Uterus (tissue), 3 donors: ENCODE measurements at regions not wholly inside any gene's neighbourhood (a gene's known extent, or its start where the extent isn't known, plus 50 kb on each side); places are given as distances from the start of the nearest gene placed in this dataset.

Source experiments
- DNase-seq, 2 donors: peaks; one replicate each; pipeline ENCODE4 v3.0.0-alpha.2; 2019 to 2020
- H3K27ac ChIP-seq, 2 donors: fragments of 200-600 bp; sonication (generic); 1 replicate in 1 of 2; 2 replicates in 1 of 2; pipeline ENCODE4 v1.5.1; 2016 to 2018
- H3K27me3 ChIP-seq, 2 donors: fragments of 200-600 bp; sonication (generic); one replicate each; pipeline ENCODE4 v1.5.1; 2018 to 2019; ENCODE audit warnings: control low read depth in 1 of 2
- H3K36me3 ChIP-seq, 2 donors: fragments of 200-600 bp; sonication (generic); one replicate each; pipeline ENCODE4 v1.5.1; 2019; ENCODE audit warnings: control low read depth in 1 of 2
- H3K4me1 ChIP-seq, 2 donors: fragments of 200-600 bp; sonication (generic); one replicate each; pipeline ENCODE4 v1.5.1; 2018 to 2019; ENCODE audit warnings: control low read depth in 1 of 2
- H3K4me3 ChIP-seq, 2 donors: fragments of 200-600 bp; sonication (generic); 1 replicate in 1 of 2; 2 replicates in 1 of 2; pipeline ENCODE4 v1.5.1; 2018 to 2019; ENCODE audit warnings: mild to moderate bottlenecking in 1 of 2
- H3K9me3 ChIP-seq, 2 donors: fragments of 200-600 bp; sonication (generic); one replicate each; pipeline ENCODE4 v1.5.1; 2019; ENCODE audit warnings: control low read depth in 1 of 2
- POLR2A ChIP-seq, 2 donors: fragments of 450-650 bp; IDR thresholded peaks; one replicate each; pipeline ENCODE4 v1.6.1; 2016; ENCODE audit warnings: antibody characterized with exemption in 2 of 2, mild to moderate bottlenecking in 1 of 2, moderate library complexity in 1 of 2
- intact Hi-C: fragments of 100-400 bp; cut with DNase I; formaldehyde crosslinking; loops from one replicate; pipeline ENCODE4 v1.15.1; 2023; ENCODE audit warnings: low total_unique reads
- TF ChIP-seq, protein P1 (sequence below), 4 experiments: fragments of 200-600 bp in 2 of 4; fragments of 450-650 bp in 2 of 4; sonication (generic) in 2 of 4; IDR thresholded peaks; one replicate each; pipeline ENCODE4 v1.5.1; 2016 to 2019; ENCODE audit warnings: antibody characterized with exemption in 4 of 4, mild to moderate bottlenecking in 2 of 4, moderate library complexity in 1 of 4
- donor health status: DM: yes; HTN: yes; CAD: no.

DNA sequence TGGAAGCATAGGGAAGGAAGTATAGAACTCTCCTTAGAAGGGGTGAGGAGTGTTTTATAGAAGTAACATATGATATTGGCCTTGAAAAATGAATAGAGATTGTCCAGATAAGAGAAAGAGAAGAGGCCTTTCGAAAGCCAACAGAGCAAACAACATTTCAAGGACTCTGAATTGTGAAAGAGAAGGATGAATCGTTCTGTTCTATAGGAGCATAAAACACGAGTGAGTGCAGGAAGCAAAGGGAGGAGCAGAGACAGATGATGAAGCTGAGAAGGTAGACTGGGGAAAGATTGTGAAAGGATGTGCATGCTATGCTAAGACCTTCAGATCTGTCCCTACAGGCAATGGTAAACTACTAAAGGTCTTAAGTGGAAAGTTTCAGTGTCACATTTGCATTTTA is 271.0 kb downstream of the TMEM161B start:
- intact Hi-C loops = no loop called here
- Histone ChIP-seq H3K27me3 (no peaks in the 10 kb centered on the region), H3K36me3 (no peaks in the 10 kb centered on the region), H3K9me3 (no peaks in the 10 kb centered on the region), H3K4me1 (no peaks in the 10 kb centered on the region), H3K27ac (no peak overlapping the region), H3K4me3 (no peak overlapping the region)
- no peak for DNase-seq
- TF ChIP-seq, protein P1, sequence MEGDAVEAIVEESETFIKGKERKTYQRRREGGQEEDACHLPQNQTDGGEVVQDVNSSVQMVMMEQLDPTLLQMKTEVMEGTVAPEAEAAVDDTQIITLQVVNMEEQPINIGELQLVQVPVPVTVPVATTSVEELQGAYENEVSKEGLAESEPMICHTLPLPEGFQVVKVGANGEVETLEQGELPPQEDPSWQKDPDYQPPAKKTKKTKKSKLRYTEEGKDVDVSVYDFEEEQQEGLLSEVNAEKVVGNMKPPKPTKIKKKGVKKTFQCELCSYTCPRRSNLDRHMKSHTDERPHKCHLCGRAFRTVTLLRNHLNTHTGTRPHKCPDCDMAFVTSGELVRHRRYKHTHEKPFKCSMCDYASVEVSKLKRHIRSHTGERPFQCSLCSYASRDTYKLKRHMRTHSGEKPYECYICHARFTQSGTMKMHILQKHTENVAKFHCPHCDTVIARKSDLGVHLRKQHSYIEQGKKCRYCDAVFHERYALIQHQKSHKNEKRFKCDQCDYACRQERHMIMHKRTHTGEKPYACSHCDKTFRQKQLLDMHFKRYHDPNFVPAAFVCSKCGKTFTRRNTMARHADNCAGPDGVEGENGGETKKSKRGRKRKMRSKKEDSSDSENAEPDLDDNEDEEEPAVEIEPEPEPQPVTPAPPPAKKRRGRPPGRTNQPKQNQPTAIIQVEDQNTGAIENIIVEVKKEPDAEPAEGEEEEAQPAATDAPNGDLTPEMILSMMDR (IDR thresholded peaks at IDR 0.05) = no peak
- no peak for TF ChIP-seq POLR2A (IDR thresholded peaks at IDR 0.05)

DNA sequence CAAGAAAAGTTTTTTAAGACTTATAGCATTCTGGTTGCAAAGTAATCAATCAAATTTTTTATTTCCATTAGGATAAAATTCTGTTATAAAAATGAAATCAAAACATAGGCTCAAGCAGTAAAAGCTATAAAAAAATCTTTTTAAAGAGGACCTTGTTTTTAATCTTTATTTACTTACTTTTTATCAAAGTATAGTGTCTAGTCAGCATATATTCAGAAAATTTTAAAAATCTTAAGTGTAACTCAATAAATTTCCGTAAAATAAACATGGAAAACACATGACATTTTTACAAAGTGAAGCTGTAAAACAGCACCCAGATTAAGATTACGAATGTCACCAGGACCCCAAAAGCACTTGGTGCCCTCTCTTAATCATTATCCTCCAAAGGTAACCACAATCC is 302.4 kb downstream of the TMEM161B start:
- no peak for TF ChIP-seq POLR2A (IDR thresholded peaks at IDR 0.05)
- TF ChIP-seq, protein P1 (IDR thresholded peaks at IDR 0.05) = no peak
- DNase-seq = no peak
- no peaks in the 10 kb centered on the region for H3K9me3 ChIP-seq
- H3K4me3 ChIP-seq = no peak overlapping the region
- H3K27me3 ChIP-seq = no peaks in the 10 kb centered on the region
- no peaks in the 10 kb centered on the region for H3K36me3 ChIP-seq
- H3K4me1 ChIP-seq = no peaks in the 10 kb centered on the region
- intact Hi-C loops = no loop called here
- H3K27ac ChIP-seq = no peak overlapping the region

DNA sequence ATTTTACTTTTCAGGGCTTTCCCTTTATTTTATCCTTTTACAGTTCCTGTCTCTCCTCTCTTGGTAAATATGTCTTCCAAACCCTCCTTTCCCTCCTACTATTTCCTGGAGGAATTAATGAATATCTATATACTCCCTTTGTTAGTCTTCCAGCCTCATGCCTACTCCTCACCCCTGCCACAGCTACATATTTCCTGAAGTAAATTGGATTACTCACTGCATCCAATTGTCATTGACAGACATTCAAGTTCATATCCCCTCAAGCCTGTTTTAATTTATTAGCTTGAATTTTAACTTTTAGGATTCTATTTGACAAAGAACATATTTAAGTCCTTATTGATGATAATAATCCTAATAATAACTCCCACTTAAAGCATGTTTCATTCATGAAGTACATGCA is 314.5 kb downstream of the TMEM161B start:
- DNase-seq = no peak
- Histone ChIP-seq H3K4me3 (no peak overlapping the region), H3K36me3 (no peaks in the 10 kb centered on the region), H3K27me3 (no peaks in the 10 kb centered on the region), H3K4me1 (no peaks in the 10 kb centered on the region), H3K27ac (no peak overlapping the region), H3K9me3 (no peaks in the 10 kb centered on the region)
- intact Hi-C loops = no loop called here
- TF ChIP-seq POLR2A (IDR thresholded peaks at IDR 0.05) = no peak
- TF ChIP-seq, protein P1 (IDR thresholded peaks at IDR 0.05) = no peak

DNA sequence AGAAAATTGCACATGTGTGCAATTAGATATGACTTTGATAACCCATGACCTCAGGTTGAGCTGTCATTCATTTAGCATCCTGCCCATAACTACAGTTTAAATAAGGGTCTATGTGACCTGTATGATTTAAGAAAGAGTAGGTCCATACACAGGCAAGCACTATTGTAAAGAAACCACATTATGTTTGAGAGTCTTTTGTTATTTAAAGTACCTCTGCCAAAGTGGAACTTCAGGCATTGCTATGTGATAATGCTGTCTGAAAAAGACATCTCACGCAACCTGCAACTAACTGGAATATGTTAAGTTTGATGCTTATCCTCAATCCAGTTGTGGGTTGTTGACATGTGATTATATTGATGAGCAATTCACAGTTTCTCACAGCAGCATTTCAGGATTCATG is 317.0 kb downstream of the TMEM161B start:
- intact Hi-C loops = no loop called here
- DNase-seq = no peak
- H3K4me1 ChIP-seq = no peaks in the 10 kb centered on the region
- no peaks in the 10 kb centered on the region for H3K36me3 ChIP-seq
- H3K4me3 ChIP-seq = no peak overlapping the region
- H3K27ac ChIP-seq = no peak overlapping the region
- no peaks in the 10 kb centered on the region for H3K27me3 ChIP-seq
- no peaks in the 10 kb centered on the region for H3K9me3 ChIP-seq
- no peak for TF ChIP-seq POLR2A (IDR thresholded peaks at IDR 0.05)
- TF ChIP-seq, protein P1 (IDR thresholded peaks at IDR 0.05) = no peak

DNA sequence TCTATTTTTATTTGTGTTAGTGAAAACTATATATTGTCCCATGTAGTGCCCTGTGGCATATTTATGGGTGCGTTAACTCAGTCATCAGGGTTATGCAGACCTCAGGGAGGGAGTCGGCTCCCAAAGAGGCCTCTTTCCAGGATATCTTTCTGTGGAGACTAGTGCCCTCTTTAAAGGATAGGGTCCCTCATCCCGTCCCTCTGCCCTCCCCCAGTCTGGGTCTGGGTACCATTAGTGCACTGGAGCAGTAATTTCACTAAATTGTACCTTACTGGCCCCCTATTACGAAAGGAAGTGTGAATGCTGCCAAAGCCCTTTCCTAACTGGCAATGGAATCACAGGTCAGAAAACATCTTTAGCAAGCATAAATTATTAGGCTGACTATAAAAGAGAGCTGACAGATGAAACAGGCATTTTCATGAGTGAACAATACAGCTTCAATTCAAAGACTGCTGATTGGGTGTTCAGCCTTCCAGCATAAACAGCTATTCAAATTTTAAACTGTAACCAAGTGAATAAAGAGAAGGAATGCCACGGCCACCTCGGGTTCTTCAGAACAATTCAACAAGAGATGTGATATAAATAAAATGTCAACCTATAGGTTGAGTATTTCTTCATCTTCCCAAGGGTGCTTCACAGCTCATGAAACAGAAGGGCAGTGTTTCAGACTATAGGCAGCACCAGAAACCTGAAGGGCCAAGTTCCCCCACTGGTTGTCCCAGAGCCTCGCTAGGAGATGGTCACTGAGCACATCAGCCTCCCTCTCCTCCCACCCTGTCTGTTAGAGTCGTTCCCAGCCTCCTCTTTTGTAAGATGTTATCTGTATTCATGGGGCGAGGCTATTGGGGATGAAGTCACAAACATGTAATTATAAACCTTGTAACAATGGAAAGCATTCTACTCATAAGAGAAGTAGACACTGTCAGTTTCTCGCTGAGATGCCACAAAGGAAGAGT is 318.7 kb downstream of the TMEM161B start:
- Histone ChIP-seq H3K4me3 (no peak overlapping the region), H3K4me1 (no peaks in the 10 kb centered on the region), H3K9me3 (no peaks in the 10 kb centered on the region), H3K27ac (no peak overlapping the region), H3K36me3 (no peaks in the 10 kb centered on the region), H3K27me3 (no peaks in the 10 kb centered on the region)
- no peak for DNase-seq
- intact Hi-C loops = no loop called here
- no peak for TF ChIP-seq POLR2A (IDR thresholded peaks at IDR 0.05)
- TF ChIP-seq, protein P1 (IDR thresholded peaks at IDR 0.05) = no peak
